T-helper 17 cell (primary cell): ENCODE measurements at regions not wholly inside any gene's neighbourhood (a gene's known extent, or its start where the extent isn't known, plus 50 kb on each side); places are given as distances from the start of the nearest gene placed in this dataset.

Experiments used
- ATAC-seq: fragments of 150-1000 bp; cut with Tn5 transposase; 2 replicates; pipeline ENCODE4 v1.10.0; 2021; ENCODE audit warnings: mild to moderate bottlenecking, moderate library complexity
- DNase-seq, 3 donors: peaks; one replicate each; pipeline versions ENCODE4 v3.0.0 to v3.0.0-alpha.2; 2020 to 2021
- H3K9me3 ChIP-seq: one replicate; pipeline ENCODE4 v1.7.0; 2013; ENCODE audit warnings: low read length, mild to moderate bottlenecking; ENCODE audit not compliant: control insufficient read depth, poor library complexity, severe bottlenecking
- H3K27ac Mint-ChIP-seq: one replicate; pipeline ENCODE4 v1.8.0; 2022; ENCODE audit warnings: mild to moderate bottlenecking, moderate library complexity, mixed read lengths
- H3K27me3 Mint-ChIP-seq: one replicate; pipeline ENCODE4 v1.8.0; 2022; ENCODE audit warnings: mixed read lengths
- H3K36me3 Mint-ChIP-seq: one replicate; pipeline ENCODE4 v1.8.0; 2022; ENCODE audit warnings: low read depth, mixed read lengths
- H3K4me1 Mint-ChIP-seq: one replicate; pipeline ENCODE4 v1.8.0; 2022; ENCODE audit warnings: mild to moderate bottlenecking, mixed read lengths
- H3K4me3 Mint-ChIP-seq: one replicate; pipeline ENCODE4 v1.8.0; 2022; ENCODE audit warnings: mild to moderate bottlenecking, moderate library complexity, mixed read lengths

DNA sequence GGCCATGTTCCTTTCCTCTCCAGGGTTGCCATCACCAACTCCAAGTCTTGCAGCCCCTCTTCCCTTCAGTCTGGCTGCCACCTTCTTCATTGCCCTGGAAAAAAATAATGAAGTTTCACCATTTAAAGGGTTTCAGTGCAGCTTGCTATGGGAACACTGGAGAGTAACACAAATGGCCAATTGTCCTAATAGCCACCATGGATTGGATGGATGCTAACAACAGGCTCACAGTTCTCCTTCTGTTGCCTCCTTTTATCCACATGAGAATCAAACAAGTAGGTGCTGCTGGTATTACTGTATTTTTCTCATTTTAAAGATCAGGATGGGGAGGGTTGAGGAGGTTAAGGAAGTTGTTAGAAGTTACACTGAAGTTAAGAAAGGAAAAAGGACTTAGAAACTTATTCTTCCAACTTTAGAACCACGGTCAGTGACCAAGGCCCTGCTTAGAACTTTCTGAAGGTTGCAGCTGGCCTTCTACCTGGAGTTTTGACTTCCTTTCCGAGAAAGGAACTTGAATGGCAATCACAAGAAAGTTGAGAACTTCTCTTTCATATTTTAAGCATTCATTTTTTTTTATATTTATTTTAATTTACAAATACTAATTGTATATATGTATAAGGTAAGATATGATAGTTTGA is 198.0 kb upstream of the MAF start:
- ATAC-seq (no peak), DNase-seq (no peak)
- no peak overlapping the region for H3K4me3 Mint-ChIP-seq
- H3K27me3 Mint-ChIP-seq: peaks cover 18% of the 10 kb centered on the region
- H3K4me1 Mint-ChIP-seq: no peaks in the 10 kb centered on the region
- no peaks in the 10 kb centered on the region for H3K9me3 ChIP-seq
- H3K36me3 Mint-ChIP-seq: no peaks in the 10 kb centered on the region
- H3K27ac Mint-ChIP-seq: no peak overlapping the region

DNA sequence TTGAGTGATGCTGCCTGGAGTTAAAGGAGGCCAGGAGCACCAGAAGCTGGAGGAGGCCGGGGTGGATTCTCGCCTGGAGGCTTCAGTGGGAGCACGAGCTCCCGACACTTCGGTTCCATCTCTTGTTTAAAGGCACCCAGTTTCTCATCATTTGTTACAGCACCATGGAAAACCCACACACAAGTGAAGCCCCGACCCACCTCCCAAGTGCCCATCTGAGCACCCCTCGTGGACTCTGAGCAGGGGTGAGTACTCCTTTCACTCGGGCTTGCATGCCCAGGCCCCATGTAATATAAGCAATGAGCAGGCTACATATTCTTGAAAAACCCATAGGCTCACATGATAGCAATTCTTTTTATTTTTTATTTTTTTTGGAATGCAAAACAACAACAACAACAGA is 196.9 kb upstream of the MAF start:
- no peaks in the 10 kb centered on the region for H3K4me1 Mint-ChIP-seq
- peaks cover 18% of the 10 kb centered on the region for H3K27me3 Mint-ChIP-seq
- no peaks in the 10 kb centered on the region for H3K9me3 ChIP-seq
- H3K27ac Mint-ChIP-seq: no peak overlapping the region
- H3K4me3 Mint-ChIP-seq: no peak overlapping the region
- ATAC-seq: no peak
- no peaks in the 10 kb centered on the region for H3K36me3 Mint-ChIP-seq
- no peak for DNase-seq

DNA sequence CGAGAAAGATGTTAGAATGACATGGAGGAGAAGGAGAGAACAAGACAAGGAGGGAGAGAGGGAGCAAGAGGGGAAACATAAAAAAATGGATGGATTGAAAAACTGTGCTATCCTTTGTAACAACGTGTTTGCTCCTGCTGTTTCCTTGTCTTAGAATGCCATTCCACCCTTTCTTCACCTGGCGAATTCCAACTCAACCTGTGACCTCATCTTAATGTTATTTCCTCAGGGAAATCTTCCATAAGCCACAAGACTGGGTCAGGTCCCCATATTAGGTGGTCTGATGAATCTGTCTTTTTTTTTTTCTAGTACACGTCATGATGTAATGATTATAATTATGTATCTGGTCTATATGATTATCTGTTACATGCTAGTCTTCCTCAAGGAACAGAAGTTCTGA is 195.0 kb upstream of the MAF start:
- ATAC-seq (no peak), DNase-seq (no peak)
- H3K9me3 ChIP-seq: no peaks in the 10 kb centered on the region
- H3K27ac Mint-ChIP-seq: no peak overlapping the region
- no peaks in the 10 kb centered on the region for H3K36me3 Mint-ChIP-seq
- no peaks in the 10 kb centered on the region for H3K4me1 Mint-ChIP-seq
- no peak overlapping the region for H3K4me3 Mint-ChIP-seq
- peaks cover 17% of the 10 kb centered on the region for H3K27me3 Mint-ChIP-seq

DNA sequence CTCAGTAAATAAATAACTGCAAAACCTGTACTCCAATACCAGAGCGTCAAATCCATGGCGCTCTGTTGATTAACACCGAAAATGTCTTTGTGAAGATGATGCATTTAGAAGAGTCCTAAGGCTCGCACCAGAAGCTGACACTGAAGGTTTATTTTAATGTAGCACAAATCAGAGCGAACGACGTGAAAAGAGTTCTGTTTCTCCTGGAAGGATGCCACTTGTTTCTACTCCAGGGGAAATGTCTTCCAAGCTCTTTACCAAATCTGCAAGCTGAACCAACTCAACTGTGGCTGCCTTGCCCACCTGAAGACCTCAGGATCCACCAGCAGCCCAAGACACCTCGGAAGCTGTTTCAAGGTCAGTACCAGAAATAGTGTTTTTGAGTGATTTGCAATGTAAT is 194.4 kb upstream of the MAF start:
- no peaks in the 10 kb centered on the region for H3K9me3 ChIP-seq
- DNase-seq (no peak), ATAC-seq (no peak)
- no peak overlapping the region for H3K4me3 Mint-ChIP-seq
- no peaks in the 10 kb centered on the region for H3K4me1 Mint-ChIP-seq
- H3K36me3 Mint-ChIP-seq: no peaks in the 10 kb centered on the region
- H3K27me3 Mint-ChIP-seq: peaks cover 13% of the 10 kb centered on the region
- H3K27ac Mint-ChIP-seq: no peak overlapping the region

DNA sequence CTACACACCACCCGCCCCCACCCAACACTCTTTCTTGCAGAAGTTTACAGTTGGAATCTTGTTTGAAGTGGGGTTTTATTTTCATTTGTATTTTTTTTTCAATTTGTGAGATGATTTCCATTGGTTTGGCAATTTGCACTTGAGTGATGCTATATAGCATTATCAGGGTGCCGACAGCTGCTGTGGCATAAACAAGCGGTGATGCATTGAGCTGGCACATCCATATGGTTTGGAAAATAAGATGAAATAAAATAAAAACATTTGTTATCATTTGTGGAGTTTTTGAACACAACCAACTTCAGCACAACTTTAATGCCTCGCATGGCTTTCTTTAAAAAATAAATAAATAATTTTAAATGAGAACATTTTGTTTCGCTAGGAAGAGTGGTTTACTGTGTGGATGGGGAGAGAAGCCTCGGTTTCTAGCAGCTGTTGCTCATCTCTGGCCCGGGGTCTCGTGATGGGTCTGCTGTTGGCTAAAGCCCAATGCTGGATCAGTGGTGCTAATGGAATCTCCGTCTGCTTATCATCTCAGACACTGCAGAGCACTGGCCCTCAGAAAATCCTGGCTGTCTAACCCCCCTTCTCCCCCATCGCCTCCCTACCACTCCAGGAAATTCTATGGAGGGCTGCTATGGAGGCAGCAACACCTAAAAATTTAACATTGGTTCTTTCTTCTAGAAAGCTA is 192.3 kb upstream of the MAF start:
- Mint-ChIP-seq H3K27me3 (peaks cover 13% of the 10 kb centered on the region), H3K4me3 (no peak overlapping the region), H3K27ac (no peak overlapping the region), H3K4me1 (no peaks in the 10 kb centered on the region), H3K36me3 (no peaks in the 10 kb centered on the region)
- ATAC-seq (no peak), DNase-seq (no peak)
- H3K9me3 ChIP-seq: no peaks in the 10 kb centered on the region

DNA sequence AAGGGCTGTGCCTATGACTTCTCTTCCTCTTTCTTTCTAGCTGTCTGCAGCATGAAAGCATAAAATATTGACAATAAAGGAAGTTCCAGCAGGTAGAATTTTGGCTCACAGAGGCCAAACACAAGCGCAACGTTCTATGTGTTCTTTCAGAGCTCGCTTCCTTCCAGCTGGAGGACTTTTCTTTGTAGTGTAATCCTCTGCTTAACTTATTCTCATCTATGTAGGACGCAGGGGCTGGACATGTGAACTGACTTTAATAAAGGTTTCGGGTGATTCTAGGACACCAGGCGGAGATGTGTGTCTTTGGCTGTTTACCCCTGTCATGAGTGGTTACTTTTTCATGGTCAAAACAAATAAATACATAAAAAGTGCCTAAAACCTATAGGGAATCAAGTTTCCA is 191.5 kb upstream of the MAF start:
- no peaks in the 10 kb centered on the region for H3K9me3 ChIP-seq
- DNase-seq: no peak
- Mint-ChIP-seq H3K4me3 (no peak overlapping the region), H3K4me1 (no peaks in the 10 kb centered on the region), H3K27ac (no peak overlapping the region), H3K27me3 (peaks cover 13% of the 10 kb centered on the region), H3K36me3 (no peaks in the 10 kb centered on the region)
- no peak for ATAC-seq

DNA sequence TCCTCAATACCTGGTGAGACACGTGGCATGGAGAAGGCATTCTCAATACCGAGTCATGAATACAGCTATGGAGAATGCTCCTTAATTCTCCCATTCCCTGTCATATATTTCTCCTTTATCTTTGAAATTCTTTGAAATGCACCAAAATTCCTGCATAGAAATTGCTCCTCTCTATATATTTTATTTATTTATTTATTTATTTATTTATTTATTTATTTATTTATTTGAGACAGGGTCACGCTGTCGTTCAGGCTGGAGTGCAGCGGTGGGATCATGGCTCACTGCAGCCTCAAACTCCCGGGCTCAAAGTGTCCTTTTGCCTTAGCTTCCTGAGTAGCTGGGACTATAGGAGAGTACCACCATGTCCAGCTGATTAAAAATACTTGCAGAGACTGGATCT is 190.3 kb upstream of the MAF start:
- H3K27ac Mint-ChIP-seq: no peak overlapping the region
- no peak overlapping the region for H3K4me3 Mint-ChIP-seq
- H3K4me1 Mint-ChIP-seq: no peaks in the 10 kb centered on the region
- ATAC-seq: no peak
- H3K9me3 ChIP-seq: no peaks in the 10 kb centered on the region
- H3K36me3 Mint-ChIP-seq: no peaks in the 10 kb centered on the region
- H3K27me3 Mint-ChIP-seq: peaks cover 7% of the 10 kb centered on the region
- DNase-seq: no peak

DNA sequence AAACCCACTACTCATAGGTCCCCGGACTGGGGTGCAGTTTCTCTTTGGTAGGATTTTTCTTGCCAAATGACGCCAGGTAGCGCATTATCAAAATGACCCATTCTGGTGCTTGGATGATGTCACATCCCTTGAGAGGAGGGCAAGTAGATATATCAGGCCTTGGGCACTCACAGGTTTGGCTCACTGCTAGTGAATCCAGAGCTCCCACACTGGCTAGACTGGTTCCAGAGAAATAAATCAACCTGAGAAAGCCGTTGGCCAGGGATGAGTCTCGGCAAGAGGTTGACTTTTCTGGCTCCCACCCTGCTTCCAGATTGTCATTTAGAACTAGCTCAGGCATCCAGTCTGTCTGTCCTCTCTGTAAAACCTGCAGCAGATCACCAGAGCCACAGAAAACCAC is 188.4 kb upstream of the MAF start:
- no peaks in the 10 kb centered on the region for H3K27me3 Mint-ChIP-seq
- DNase-seq (no peak), ATAC-seq (no peak)
- H3K4me3 Mint-ChIP-seq: no peak overlapping the region
- no peak overlapping the region for H3K27ac Mint-ChIP-seq
- no peaks in the 10 kb centered on the region for H3K9me3 ChIP-seq
- H3K4me1 Mint-ChIP-seq: no peaks in the 10 kb centered on the region
- no peaks in the 10 kb centered on the region for H3K36me3 Mint-ChIP-seq

DNA sequence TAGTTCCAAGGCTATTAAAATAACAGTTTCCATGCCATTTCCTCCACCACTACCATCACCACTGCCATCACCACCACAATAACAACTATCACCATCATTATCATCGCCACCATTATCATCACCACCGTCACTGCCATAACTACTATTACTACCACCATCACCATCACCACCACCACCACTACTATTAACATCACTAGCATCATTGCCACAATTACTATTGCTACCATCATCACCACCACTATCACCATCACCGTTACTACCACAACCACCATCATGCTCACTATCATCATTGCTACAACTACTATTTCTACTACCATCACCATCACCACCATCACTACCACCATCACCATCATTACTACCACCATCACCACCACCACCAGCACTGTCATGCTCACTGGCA is 185.9 kb upstream of the MAF start:
- Mint-ChIP-seq H3K27me3 (no peaks in the 10 kb centered on the region), H3K27ac (no peak overlapping the region), H3K36me3 (no peaks in the 10 kb centered on the region), H3K4me1 (no peaks in the 10 kb centered on the region), H3K4me3 (no peak overlapping the region)
- ATAC-seq (no peak), DNase-seq (no peak)
- H3K9me3 ChIP-seq: no peaks in the 10 kb centered on the region

DNA sequence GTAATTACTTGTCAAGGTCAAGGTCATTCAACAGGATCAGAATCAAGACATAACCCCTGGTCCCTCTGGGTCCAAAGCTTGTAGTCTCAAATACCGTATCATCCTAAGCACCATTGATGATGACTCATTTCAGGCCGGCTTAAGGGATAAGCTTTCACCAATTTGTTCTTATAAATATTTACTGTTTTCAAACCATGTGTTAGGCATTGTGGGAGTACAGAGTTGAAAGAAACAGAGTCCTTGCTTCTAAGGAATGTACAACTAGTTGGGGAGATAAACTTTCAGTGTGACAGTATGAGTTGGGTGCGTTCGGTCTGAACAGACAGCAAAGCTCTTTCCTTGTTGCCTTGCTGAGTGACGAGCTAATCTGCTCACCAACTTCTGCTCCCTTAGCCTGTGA is 183.5 kb upstream of the MAF start:
- H3K4me3 Mint-ChIP-seq: no peak overlapping the region
- H3K9me3 ChIP-seq: no peaks in the 10 kb centered on the region
- no peaks in the 10 kb centered on the region for H3K4me1 Mint-ChIP-seq
- H3K36me3 Mint-ChIP-seq: no peaks in the 10 kb centered on the region
- H3K27me3 Mint-ChIP-seq: peaks cover 15% of the 10 kb centered on the region
- no peak for ATAC-seq
- no peak for DNase-seq
- H3K27ac Mint-ChIP-seq: no peak overlapping the region

DNA sequence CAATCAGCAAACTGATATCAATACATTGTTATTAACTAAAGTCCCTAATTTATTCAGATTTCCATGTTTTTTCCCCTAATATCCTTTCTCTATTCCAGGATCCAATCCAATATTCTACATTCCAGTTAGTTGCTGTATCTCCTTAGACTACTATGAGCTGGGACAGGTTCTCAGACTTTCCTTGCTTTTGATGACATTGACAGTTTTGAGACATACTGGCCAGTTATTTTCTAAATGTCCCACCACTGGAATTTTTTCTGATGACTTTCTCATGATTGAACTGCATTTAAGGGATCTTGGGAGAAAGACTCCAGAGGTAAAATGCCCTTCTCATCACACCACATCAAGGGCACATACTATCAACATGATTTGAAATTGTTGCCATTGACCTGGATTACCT is 177.1 kb upstream of the MAF start:
- Mint-ChIP-seq H3K4me3 (no peak overlapping the region), H3K4me1 (no peaks in the 10 kb centered on the region), H3K27me3 (peaks cover 38% of the 10 kb centered on the region), H3K36me3 (peaks cover 2% of the 10 kb centered on the region), H3K27ac (no peak overlapping the region)
- ATAC-seq (no peak), DNase-seq (no peak)
- H3K9me3 ChIP-seq: no peaks in the 10 kb centered on the region

DNA sequence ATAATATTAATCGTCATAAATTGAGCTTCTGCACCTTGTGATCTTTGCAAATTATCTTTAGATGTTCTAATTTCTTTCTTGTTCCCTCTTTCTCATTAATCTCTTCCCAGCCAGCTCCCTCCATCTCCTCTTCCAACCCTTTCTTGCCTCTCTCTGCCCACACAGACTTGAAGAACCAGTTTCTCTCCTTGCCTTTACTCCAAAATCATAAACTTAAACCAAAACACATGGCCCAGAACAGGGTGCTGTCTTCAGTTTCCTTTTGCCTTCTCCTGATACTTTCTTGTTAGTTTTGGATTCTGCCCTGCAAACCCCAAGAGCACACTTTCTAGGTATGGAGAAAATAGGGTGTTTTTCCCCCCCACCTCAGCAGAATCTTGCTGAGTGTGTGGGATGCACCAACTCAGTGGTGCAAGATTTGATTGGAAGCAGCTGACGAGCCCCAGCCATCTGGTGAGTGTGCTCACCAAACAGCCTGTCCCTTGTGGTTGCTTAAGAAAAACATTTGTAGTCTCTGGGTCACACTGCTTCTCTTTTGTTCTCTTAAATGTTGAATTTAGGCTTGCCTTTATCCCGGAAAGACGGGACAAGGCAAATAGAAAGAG is 175.8 kb upstream of the MAF start:
- no peaks in the 10 kb centered on the region for H3K9me3 ChIP-seq
- ATAC-seq (no peak), DNase-seq (no peak)
- Mint-ChIP-seq H3K27me3 (peaks cover 38% of the 10 kb centered on the region), H3K27ac (no peak overlapping the region), H3K36me3 (peaks cover 2% of the 10 kb centered on the region), H3K4me3 (peak overlapping the region; percentile 25), H3K4me1 (no peaks in the 10 kb centered on the region)

DNA sequence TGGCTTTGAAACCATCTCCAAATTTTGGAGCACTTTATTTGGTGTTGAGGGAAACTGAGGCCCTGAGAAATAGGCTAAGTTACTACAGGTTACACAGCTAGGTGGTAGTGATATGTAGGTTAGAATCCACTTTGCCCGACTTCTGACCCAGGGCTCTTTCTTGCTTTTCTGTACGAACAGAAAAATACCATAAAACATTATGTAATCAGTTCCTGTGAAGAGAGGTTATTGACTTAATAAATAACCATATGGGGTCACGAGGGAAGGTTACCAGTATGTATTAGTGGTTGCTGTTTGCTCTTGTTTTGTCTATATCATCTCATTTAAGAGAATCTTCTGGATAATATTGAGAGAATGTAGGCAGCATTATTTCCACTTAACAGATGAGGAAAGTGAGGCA is 172.2 kb upstream of the MAF start:
- Mint-ChIP-seq H3K4me1 (peaks cover 11% of the 10 kb centered on the region), H3K27me3 (peaks cover 18% of the 10 kb centered on the region), H3K4me3 (no peak overlapping the region), H3K36me3 (peaks cover 2% of the 10 kb centered on the region), H3K27ac (no peak overlapping the region)
- H3K9me3 ChIP-seq: no peaks in the 10 kb centered on the region
- ATAC-seq (no peak), DNase-seq (no peak)

DNA sequence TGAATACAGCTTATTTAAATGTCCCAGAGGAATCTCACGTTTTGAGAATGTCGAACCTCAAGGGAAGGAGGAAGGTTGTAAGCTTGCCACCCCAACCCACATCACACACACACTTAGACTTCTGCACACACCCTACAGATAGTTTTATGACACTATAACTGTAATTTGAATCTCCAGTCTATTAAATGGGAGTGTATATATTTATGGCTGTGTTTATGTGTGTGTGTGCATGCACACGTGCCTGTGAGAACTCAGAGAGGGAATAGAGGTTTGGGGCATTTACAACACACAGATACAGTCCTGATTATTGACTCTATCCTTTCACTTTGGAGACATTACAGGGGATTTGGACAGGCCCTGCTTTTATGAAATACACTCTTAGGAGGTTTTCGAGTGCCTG is 171.5 kb upstream of the MAF start:
- no peak overlapping the region for H3K27ac Mint-ChIP-seq
- peaks cover 11% of the 10 kb centered on the region for H3K4me1 Mint-ChIP-seq
- H3K9me3 ChIP-seq: no peaks in the 10 kb centered on the region
- H3K36me3 Mint-ChIP-seq: peaks cover 2% of the 10 kb centered on the region
- DNase-seq (no peak), ATAC-seq (no peak)
- no peak overlapping the region for H3K4me3 Mint-ChIP-seq
- H3K27me3 Mint-ChIP-seq: peaks cover 18% of the 10 kb centered on the region
